HG03442 (cell line): ENCODE measurements at regions not wholly inside any gene's neighbourhood (a gene's known extent, or its start where the extent isn't known, plus 50 kb on each side); places are given as distances from the start of the nearest gene placed in this dataset.
"Not testable (repeated sequence)": the region's sequence is repeated elsewhere in the genome, so short reads cannot be mapped to it uniquely, and the experiment has no call there.

Experiments
- ATAC-seq: cut with Tn5 transposase; IDR thresholded peaks from one replicate; pipeline ENCODE4 v1.9.1; 2021; ENCODE audit warnings: mild to moderate bottlenecking, moderate library complexity; ENCODE audit not compliant: unreplicated experiment

GRCh38 chr3:127420829-127421228, 133.0 kb upstream of the PRR20G start:
- ATAC-seq: no peak

GRCh38 chr3:127419641-127420553, 132.1 kb upstream of the PRR20G start:
- ATAC-seq: no peak

- ATAC-seq: no peak
These were observed 131.3 kb upstream of the PRR20G start for GRCh38 chr3:127419182-127419581.

GRCh38 chr3:127418560-127419147, 130.8 kb upstream of the PRR20G start:
- ATAC-seq: no peak

GRCh38 chr3:127417709-127418559, 130.1 kb upstream of the PRR20G start:
- ATAC-seq: no peak

- ATAC-seq: no peak
These were observed 126.0 kb upstream of the PRR20G start for GRCh38 chr3:127413871-127414270.

GRCh38 chr3:127413318-127413673, 125.5 kb upstream of the PRR20G start:
- no peak for ATAC-seq

GRCh38 chr3:127412578-127413317, 124.9 kb upstream of the PRR20G start:
- ATAC-seq: no peak

GRCh38 chr3:127411875-127412274, 124.0 kb upstream of the PRR20G start:
- ATAC-seq: not testable (repeated sequence)

GRCh38 chr3:127411083-127411727, 123.4 kb upstream of the PRR20G start:
- no peak for ATAC-seq

- no peak for ATAC-seq
These were observed 122.8 kb upstream of the PRR20G start for GRCh38 chr3:127410678-127411077.

GRCh38 chr3:127410137-127410488, 122.3 kb upstream of the PRR20G start:
- no peak for ATAC-seq

GRCh38 chr3:127409421-127410136, 121.7 kb upstream of the PRR20G start:
- no peak for ATAC-seq

- no peak for ATAC-seq
These were observed 121.0 kb upstream of the PRR20G start for GRCh38 chr3:127408684-127409420.

- no peak for ATAC-seq
These were observed 120.3 kb upstream of the PRR20G start for GRCh38 chr3:127408022-127408683.

GRCh38 chr3:127407026-127407939, 119.4 kb upstream of the PRR20G start:
- ATAC-seq: no peak

- no peak for ATAC-seq
These were observed 118.6 kb upstream of the PRR20G start for GRCh38 chr3:127406309-127407025.
